HG03159 (cell line): ENCODE measurements at regions not wholly inside any gene's neighbourhood (a gene's known extent, or its start where the extent isn't known, plus 50 kb on each side); places are given as distances from the start of the nearest gene placed in this dataset.

Experiments
- ATAC-seq: cut with Tn5 transposase; IDR thresholded peaks from one replicate; pipeline ENCODE4 v1.9.1; 2021; ENCODE audit warnings: mild to moderate bottlenecking, moderate library complexity; ENCODE audit not compliant: unreplicated experiment

GRCh38 chr11:92692826-92693546 lies 276.5 kb upstream of the MTNR1B start:
- no peak for ATAC-seq

- no peak for ATAC-seq
These were observed 273.4 kb upstream of the MTNR1B start for GRCh38 chr11:92696076-92696475.

GRCh38 chr11:92697461-92698312 lies 271.8 kb upstream of the MTNR1B start:
- ATAC-seq = no peak

- no peak for ATAC-seq
These were observed 270.7 kb upstream of the MTNR1B start for GRCh38 chr11:92698742-92699141.

- no peak for ATAC-seq
These were observed 267.2 kb upstream of the MTNR1B start for GRCh38 chr11:92702037-92702804.

- ATAC-seq = no peak
These were observed 266.5 kb upstream of the MTNR1B start for GRCh38 chr11:92702805-92703448.

- ATAC-seq = no peak
These were observed 266.0 kb upstream of the MTNR1B start for GRCh38 chr11:92703449-92703830.

- ATAC-seq = no peak
These were observed 262.3 kb upstream of the MTNR1B start for GRCh38 chr11:92707173-92707619.

- no peak for ATAC-seq
These were observed 261.8 kb upstream of the MTNR1B start for GRCh38 chr11:92707665-92708064.

GRCh38 chr11:92709329-92709728 lies 260.1 kb upstream of the MTNR1B start:
- ATAC-seq = no peak

- ATAC-seq = no peak
These were observed 257.5 kb upstream of the MTNR1B start for GRCh38 chr11:92711926-92712325.

GRCh38 chr11:92714111-92714510 lies 255.3 kb upstream of the MTNR1B start:
- ATAC-seq = no peak

- no peak for ATAC-seq
These were observed 252.2 kb upstream of the MTNR1B start for GRCh38 chr11:92717240-92717639.

- ATAC-seq = no peak
These were observed 249.1 kb upstream of the MTNR1B start for GRCh38 chr11:92720385-92720784.

- no peak for ATAC-seq
These were observed 244.1 kb upstream of the MTNR1B start for GRCh38 chr11:92725352-92725751.

GRCh38 chr11:92727123-92727522 lies 242.3 kb upstream of the MTNR1B start:
- no peak for ATAC-seq

- ATAC-seq = no peak
These were observed 241.7 kb upstream of the MTNR1B start for GRCh38 chr11:92727769-92728168.

- ATAC-seq = no peak
These were observed 240.8 kb upstream of the MTNR1B start for GRCh38 chr11:92728628-92729027.

GRCh38 chr11:92735039-92735438 lies 234.4 kb upstream of the MTNR1B start:
- ATAC-seq = no peak

GRCh38 chr11:92738276-92738675 lies 231.2 kb upstream of the MTNR1B start:
- ATAC-seq = no peak

- no peak for ATAC-seq
These were observed 230.4 kb upstream of the MTNR1B start for GRCh38 chr11:92739041-92739440.
